Stimulated activated effector memory CD8-positive, alpha-beta T cell treated with anti-CD3 and anti-CD28 coated beads, Interleukin-12 subunit alpha, Interleukin-12 subunit beta, amount 100 ng/mL, for 72 hours (primary cell): ENCODE measurements at regions not wholly inside any gene's neighbourhood (a gene's known extent, or its start where the extent isn't known, plus 50 kb on each side); places are given as distances from the start of the nearest gene placed in this dataset.
A peak's percentile ranks its signal among the peaks of the same experiment; 100 is the strongest.
"Not testable (repeated sequence)": the region's sequence is repeated elsewhere in the genome, so short reads cannot be mapped to it uniquely, and the experiment has no call there.

Source experiments
- ATAC-seq: fragments of 150-1000 bp; cut with Tn5 transposase; 2 replicates; pipeline ENCODE4 v1.10.0; 2021
- DNase-seq, 2 donors: peaks; one replicate each; pipeline ENCODE4 v3.0.0; 2021 to 2022; ENCODE audit warnings: low spot score in 2 of 2
- H3K27ac Mint-ChIP-seq: one replicate; pipeline ENCODE4 v1.8.0; 2022; ENCODE audit warnings: mild to moderate bottlenecking, mixed read lengths
- H3K36me3 Mint-ChIP-seq: one replicate; pipeline ENCODE4 v1.8.0; 2022; ENCODE audit warnings: mild to moderate bottlenecking, mixed read lengths
- H3K4me1 Mint-ChIP-seq: one replicate; pipeline ENCODE4 v1.8.0; 2022; ENCODE audit warnings: mixed read lengths
- H3K4me3 Mint-ChIP-seq: one replicate; pipeline ENCODE4 v1.8.0; 2022; ENCODE audit warnings: mild to moderate bottlenecking, mixed read lengths
- H3K9me3 Mint-ChIP-seq: one replicate; pipeline ENCODE4 v1.8.0; 2022; ENCODE audit warnings: mixed read lengths

DNA sequence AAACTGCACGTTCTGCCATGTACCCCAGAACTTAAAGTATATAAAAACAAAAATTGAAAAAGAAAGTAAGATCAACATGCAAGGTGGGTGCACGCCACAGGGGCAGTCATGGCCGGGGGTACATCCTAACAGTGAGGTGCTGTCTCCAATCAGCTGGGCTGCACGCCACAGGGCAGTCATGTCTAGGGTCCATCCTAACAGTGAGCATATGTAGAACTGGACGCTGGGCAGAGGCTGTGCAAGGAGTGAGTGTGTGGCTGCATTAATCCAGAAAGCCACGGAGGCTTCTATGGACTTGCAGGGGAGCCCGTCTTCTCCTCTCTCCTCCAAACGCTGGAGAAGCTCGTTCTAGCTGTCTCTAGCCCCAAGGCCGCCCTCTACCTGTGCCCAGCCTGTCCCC lies 1105.0 kb downstream of the BRD1 start:
- H3K27ac Mint-ChIP-seq = no peak overlapping the region
- DNase-seq (no peak), ATAC-seq (no peak)
- H3K4me1 Mint-ChIP-seq = no peaks in the 10 kb centered on the region
- H3K4me3 Mint-ChIP-seq = no peak overlapping the region
- H3K36me3 Mint-ChIP-seq = no peaks in the 10 kb centered on the region
- H3K9me3 Mint-ChIP-seq = peaks cover 6% of the 10 kb centered on the region

DNA sequence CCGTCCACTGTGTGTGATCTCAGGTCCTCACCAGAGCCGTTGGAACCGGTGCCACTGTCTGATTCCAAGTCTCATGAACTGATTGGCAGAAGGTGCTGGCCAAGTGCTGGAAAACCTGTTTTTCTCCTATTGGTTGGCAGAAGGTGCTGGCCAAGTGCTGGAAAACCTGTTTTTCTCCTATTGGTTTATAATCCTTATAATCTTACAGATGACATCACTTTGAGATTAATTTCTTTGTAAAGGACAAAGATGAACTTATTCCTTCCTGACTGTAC lies 1106.3 kb downstream of the BRD1 start:
- no peaks in the 10 kb centered on the region for H3K4me1 Mint-ChIP-seq
- DNase-seq = no peak
- H3K9me3 Mint-ChIP-seq = no peaks in the 10 kb centered on the region
- H3K4me3 Mint-ChIP-seq = no peak overlapping the region
- no peak overlapping the region for H3K27ac Mint-ChIP-seq
- no peaks in the 10 kb centered on the region for H3K36me3 Mint-ChIP-seq
- ATAC-seq = no peak

DNA sequence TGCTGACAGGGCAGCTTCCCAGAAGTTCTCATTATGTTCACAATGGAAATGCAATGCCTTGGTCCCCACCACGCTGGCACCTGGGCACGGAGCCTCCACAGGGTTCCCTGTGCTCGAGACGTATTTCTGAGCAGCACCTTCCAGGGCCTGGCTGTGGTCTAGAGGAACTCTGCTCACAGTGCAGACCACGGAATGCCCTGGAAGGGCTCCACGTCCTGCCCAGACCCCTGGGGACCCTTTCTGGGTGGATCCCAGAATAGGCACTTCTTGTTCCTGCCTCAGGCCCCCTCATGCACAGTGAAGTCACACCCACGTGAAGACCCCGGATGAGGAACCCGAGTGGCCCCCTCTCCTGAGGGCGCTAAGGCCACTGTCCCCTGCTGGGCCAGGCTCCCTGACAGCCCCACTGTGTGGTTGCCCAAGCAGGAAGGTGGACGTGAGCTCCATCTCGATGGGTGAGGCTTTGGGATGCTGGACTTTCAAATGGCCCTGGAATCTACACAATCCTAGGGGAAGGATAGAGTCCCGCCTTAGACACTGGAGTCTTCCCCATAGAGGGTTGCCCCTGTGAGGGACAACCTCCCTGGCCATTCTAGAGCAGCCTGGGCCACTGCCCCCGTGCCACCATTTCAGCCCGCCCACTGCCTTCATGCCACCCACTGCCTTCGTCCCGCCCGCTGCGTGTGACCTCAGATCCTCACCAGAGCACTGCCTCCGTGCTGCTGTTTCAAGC lies 1106.8 kb downstream of the BRD1 start:
- H3K4me3 Mint-ChIP-seq = no peak overlapping the region
- H3K27ac Mint-ChIP-seq = no peak overlapping the region
- no peaks in the 10 kb centered on the region for H3K36me3 Mint-ChIP-seq
- no peaks in the 10 kb centered on the region for H3K9me3 Mint-ChIP-seq
- H3K4me1 Mint-ChIP-seq = no peaks in the 10 kb centered on the region
- no peak for DNase-seq
- ATAC-seq = no peak

DNA sequence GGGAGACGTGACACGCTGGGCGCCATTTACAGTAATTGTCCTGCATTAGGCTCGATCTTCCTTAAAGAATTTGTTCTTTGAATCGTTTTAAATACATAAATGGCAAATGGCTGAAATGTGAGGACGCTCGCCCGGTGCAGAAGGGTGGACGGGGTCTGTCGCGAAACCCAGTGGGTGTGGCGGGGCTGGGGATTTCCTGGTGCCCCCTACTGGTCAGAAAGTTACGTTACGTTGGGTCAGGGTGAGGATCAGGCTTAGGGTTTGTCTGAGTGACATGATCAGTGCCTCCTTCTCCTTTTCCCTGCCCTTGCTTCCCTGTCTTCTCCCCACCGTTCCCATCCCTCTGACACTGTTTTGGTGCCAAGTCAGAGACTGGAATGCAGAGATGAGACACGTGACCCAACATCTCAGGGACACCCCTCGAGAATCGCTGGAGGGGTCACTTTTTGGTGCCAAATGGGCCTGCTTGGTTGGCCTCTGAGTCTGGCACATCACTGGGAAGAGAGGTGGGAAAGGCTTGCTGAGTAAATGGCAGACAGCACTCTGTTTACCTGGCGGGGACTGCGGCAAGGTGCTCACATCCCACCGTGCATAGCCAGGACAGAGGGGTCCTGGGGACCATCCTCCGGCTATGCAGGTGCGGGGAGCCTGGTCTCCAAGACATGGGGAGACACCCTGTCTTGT lies 1107.6 kb downstream of the BRD1 start:
- H3K9me3 Mint-ChIP-seq = no peaks in the 10 kb centered on the region
- H3K36me3 Mint-ChIP-seq = no peaks in the 10 kb centered on the region
- no peak overlapping the region for H3K27ac Mint-ChIP-seq
- DNase-seq = no peak
- ATAC-seq = no peak
- no peak overlapping the region for H3K4me3 Mint-ChIP-seq
- H3K4me1 Mint-ChIP-seq = no peaks in the 10 kb centered on the region

DNA sequence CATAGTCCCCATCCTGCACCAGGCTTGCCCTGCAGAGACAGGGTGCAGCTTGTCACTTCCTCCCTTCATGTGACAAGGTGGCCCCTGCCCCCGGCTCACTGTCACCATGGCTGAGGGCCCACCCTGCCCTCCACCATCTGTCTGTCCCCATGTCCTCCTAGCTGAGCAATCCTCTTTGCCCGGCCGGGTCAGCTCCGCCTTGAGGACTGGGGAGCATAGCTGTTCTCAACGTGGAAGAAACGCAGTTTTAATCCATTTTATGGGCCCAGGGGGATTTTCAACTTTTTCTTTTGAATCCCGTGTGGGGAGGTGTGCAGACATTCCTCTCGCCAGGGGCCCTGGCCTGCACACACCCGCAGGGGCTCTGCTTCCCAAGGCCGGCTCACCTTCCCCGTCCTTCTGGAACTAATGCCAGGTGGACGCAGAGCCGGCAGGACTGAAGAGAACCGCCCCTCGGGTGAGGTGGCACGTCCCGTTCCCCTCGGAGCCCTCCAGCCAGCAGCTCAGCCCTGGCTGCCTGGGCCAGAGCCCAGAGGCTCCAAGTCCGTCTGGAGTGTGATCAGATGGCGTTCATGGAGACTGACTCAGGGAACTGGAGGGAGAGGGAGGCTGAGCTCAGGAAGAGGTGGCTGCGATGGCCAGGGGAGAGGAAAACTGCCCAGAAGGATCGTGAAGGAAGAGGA lies 1108.7 kb downstream of the BRD1 start:
- no peak overlapping the region for H3K27ac Mint-ChIP-seq
- H3K36me3 Mint-ChIP-seq = no peaks in the 10 kb centered on the region
- no peak overlapping the region for H3K4me3 Mint-ChIP-seq
- no peaks in the 10 kb centered on the region for H3K4me1 Mint-ChIP-seq
- ATAC-seq (peak; percentile 9), DNase-seq (no peak)
- H3K9me3 Mint-ChIP-seq = no peaks in the 10 kb centered on the region

DNA sequence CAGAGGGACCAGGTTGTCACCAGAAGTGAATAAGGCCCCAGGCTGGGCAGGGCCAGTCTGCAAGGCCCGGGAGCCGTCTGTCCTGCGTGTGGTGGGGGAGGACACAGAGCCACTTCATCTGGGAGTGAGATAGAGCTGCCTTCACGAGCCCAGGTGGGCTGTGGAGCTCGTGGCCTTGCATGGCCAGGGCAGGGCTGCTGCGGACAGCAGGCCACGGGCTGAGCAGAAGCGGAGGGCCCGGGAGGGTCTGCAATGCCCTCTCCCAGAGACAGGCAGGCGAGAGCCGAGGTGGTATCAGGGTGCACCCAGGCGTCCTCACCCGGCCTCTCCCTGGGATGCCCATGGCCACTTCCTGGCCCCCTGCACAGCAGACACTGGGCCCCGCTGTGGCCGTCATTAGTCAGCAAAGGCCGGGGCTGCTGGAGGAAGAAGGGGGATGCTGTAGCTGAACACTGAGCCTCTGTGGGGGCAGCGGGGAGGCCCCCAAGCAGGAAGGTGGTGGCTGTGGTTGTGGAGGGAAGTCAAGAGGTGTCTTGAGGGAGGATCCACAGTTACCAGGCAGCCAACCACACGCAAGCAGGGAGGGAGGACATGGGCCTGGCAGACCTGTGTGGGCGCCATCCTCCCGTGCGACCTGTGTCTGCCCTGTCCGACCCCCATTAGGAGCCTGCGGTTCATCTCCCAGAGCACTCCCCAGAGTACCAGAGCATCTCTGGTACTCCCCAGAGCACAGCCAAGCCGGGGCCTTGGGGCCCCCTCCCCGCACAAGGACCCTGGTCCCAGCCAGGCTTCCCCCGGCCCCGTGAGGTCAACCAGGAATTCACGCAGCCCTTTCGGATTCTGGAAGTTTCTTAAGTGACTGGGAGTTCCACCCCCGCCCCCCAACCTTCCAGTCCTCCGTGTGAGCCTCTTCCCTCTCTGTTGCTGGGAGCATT lies 1109.5 kb downstream of the BRD1 start:
- no peaks in the 10 kb centered on the region for H3K36me3 Mint-ChIP-seq
- H3K4me1 Mint-ChIP-seq = no peaks in the 10 kb centered on the region
- no peaks in the 10 kb centered on the region for H3K9me3 Mint-ChIP-seq
- ATAC-seq (peak; percentile 42), DNase-seq (no peak)
- no peak overlapping the region for H3K27ac Mint-ChIP-seq
- H3K4me3 Mint-ChIP-seq = no peak overlapping the region

DNA sequence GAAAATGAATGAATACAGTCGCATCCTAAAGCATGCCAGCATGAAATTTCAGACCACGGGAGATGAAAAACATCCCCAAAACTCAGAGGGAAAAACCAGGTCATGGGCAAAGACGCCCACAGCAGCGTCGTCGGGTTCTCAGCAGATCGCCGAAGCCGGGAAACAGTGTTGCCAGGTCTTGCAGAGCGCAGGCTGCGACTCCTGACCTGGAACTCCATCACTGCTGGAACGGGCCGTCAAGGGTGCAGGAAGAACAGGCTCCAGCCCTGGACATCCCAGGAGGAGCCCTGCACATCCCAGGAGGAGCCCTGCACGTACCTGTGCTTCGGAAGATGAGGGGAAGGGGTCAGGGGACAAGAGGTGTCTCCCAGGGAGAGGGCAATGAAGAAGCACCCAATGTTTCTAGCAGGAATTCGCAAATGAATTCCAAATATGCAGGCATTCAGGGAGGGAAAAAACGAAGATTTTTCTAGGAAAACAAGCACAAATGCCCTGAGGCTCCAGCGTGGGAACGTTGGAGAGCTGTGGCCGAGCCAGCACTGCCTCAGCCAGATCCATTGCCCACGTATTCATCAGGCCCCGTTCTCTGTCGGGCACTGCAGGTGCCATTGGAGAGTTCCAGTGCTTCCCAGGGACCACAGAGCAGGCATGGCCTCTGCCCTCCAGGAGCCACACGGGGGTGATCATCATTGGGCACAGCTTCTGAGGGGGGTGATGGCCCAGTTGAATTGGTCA lies 1110.4 kb downstream of the BRD1 start:
- no peak for DNase-seq
- H3K36me3 Mint-ChIP-seq = no peaks in the 10 kb centered on the region
- no peak overlapping the region for H3K27ac Mint-ChIP-seq
- no peak for ATAC-seq
- H3K9me3 Mint-ChIP-seq = no peaks in the 10 kb centered on the region
- no peaks in the 10 kb centered on the region for H3K4me1 Mint-ChIP-seq
- no peak overlapping the region for H3K4me3 Mint-ChIP-seq

DNA sequence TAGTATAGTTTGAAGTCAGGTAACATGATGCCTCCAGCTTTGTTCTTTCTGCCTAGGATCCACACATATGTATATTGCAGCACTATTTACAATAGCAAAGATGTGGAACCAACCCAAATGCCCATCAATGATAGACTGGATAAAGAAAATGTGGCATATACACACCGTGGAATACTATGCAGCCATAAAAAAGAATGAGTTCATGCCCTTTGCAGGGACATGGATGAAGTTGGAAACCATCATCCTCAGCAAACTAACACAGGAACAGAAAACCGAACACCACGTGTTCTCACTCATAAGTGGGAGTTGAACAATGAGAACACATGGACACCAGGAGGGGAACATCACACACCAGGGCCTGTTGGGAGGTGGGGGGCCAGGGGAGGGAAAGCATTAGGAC lies 1111.5 kb downstream of the BRD1 start:
- not testable (repeated sequence) for H3K9me3 Mint-ChIP-seq, H3K4me1 Mint-ChIP-seq, ATAC-seq, H3K4me3 Mint-ChIP-seq, H3K36me3 Mint-ChIP-seq, H3K27ac Mint-ChIP-seq, DNase-seq

DNA sequence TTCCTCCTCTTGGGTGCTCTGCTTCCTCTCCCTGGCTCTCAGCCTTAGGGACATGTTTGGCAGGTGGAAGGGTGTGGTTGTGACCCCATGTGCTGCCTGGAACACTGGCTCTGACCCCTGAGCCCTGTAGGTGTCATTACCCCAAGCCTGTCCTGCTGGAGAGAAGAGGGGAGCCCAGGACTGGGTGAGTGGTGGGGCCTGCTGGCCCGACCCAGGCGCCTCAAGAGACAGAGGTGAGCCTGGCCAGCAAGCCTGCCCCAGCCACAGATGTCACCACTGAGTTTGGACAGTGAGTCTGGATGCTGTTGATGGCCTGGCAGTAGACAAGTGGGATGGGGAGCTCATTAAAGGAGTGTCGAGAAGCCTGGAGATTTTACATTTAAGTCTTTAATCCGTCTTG lies 1112.2 kb downstream of the BRD1 start:
- no peak overlapping the region for H3K27ac Mint-ChIP-seq
- no peaks in the 10 kb centered on the region for H3K9me3 Mint-ChIP-seq
- no peak overlapping the region for H3K4me3 Mint-ChIP-seq
- H3K4me1 Mint-ChIP-seq = no peaks in the 10 kb centered on the region
- DNase-seq = no peak
- no peak for ATAC-seq
- no peaks in the 10 kb centered on the region for H3K36me3 Mint-ChIP-seq

DNA sequence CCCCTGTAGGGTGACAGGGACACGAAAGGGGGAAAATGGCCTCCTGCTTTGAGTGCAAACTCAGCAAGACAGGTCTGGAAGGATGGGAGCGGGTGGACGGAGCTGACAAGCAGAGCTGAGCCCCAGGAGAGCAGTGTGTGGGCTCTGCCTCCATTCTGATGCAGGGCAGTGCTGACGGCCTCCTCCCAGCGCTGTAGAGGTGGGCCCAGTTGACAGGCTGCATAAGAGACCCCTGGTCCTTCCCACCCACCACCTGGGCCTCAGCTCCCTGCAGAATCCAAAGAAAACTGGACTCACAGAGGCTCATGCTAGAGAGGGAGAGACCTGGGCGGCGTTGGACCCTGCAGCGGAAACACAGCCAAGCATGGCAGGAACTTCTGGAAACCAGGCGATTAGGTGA lies 1113.4 kb downstream of the BRD1 start:
- H3K4me3 Mint-ChIP-seq = no peak overlapping the region
- H3K9me3 Mint-ChIP-seq = no peaks in the 10 kb centered on the region
- H3K27ac Mint-ChIP-seq = no peak overlapping the region
- no peaks in the 10 kb centered on the region for H3K36me3 Mint-ChIP-seq
- ATAC-seq (no peak), DNase-seq (no peak)
- H3K4me1 Mint-ChIP-seq = no peaks in the 10 kb centered on the region

DNA sequence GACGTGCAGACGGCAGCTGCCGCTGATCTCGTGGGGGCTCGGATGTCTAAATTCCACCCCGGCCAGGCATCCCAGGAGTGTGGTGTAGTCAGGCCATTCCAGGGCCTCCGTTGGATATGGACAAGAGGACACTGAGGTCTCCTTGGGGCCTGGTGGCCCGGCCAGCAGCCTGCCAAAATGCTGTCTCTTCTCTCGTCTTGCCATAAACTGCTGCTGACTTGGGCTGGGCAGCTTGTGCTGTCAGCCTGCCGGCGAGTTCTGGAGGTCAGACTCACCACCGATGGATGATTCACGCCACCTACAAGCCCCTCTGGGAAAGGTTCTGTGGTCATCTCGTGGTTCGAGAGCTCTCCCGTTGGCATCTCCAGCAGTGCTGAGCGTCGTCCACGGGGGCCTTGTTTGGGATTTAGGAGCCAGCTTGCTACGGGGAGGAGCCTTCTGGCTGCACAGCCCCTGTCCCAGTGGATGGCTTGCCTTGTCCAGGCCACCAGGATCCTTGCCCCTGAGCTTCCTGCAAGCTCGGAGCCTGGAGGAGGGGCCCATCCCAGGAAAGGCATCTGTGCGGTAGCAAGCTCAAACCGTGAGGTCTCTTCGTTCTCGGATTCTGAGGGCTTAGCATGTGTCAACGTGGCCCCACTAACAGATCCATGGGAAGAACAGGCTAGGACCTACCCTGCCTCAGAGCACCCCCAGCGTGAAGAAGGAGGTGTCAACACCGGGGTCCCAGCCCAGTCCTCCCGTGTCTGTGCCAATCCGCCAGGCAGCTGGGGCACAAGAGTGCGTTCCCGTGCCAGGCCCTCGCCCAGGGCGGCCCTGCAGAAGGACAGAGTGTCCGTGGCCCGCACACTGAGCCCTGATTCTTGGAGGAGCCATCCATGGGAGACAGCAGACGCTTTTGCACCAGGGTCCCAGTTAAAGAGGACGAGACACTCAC lies 1114.1 kb downstream of the BRD1 start:
- no peaks in the 10 kb centered on the region for H3K9me3 Mint-ChIP-seq
- ATAC-seq = no peak
- DNase-seq = no peak
- no peaks in the 10 kb centered on the region for H3K4me1 Mint-ChIP-seq
- H3K4me3 Mint-ChIP-seq = no peak overlapping the region
- H3K27ac Mint-ChIP-seq = no peak overlapping the region
- H3K36me3 Mint-ChIP-seq = no peaks in the 10 kb centered on the region

DNA sequence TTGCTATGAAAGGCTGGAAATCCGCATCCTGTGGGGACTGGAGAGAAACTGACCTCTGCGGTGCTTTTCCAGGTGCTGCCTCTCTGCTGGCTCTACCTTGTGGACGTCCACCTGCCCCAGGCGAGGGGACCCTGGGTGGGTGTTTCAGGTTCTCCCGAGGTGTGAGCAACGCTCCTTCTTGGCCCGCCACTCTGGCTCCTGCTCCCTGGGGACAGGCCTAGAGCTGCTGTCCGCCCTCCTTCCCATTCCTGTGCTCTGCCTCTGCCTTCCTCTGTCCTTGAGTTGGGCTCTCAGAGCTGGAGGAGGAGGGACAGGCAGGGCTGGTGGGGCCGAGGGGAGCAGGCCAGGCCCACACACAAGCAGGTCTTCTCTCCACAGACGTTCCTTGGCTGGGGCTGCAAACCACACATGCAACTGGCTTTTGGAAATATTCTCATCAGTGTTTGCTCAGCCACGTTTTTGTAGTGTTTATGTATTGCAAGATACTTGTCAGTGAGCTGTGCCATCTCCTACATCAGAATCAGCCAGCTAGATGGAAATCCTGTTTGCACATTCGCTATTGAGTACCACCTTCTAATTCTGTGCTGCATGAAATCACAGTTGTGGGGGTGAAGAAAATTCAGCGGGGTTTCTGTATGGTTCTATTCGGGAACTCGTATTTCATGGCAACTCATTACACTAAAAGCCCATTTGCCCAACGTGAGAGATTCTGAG lies 1115.0 kb downstream of the BRD1 start:
- no peaks in the 10 kb centered on the region for H3K36me3 Mint-ChIP-seq
- no peak overlapping the region for H3K27ac Mint-ChIP-seq
- no peaks in the 10 kb centered on the region for H3K9me3 Mint-ChIP-seq
- no peak overlapping the region for H3K4me3 Mint-ChIP-seq
- no peaks in the 10 kb centered on the region for H3K4me1 Mint-ChIP-seq
- no peak for DNase-seq
- ATAC-seq = no peak

DNA sequence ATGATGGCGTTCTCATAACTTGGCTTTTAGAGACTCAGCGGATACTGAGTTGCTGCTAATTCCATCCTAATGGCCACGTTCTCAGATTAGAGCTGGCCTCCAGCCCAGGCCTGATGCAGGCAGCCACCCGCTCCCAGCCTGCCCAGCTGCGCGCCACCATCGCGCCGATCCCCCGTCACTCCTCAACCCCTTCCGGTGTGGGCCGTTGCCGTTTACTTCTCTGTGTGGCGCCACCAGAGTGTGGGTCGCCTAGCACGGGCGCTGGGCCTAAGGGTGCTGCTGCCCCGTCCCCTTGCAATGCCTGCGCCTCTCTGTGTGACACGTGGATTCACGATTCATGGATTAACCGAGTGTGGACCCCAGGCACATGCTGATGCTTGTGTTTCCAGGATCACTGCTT lies 1116.0 kb downstream of the BRD1 start:
- H3K4me3 Mint-ChIP-seq = no peak overlapping the region
- H3K4me1 Mint-ChIP-seq = no peaks in the 10 kb centered on the region
- DNase-seq (no peak), ATAC-seq (no peak)
- no peaks in the 10 kb centered on the region for H3K9me3 Mint-ChIP-seq
- no peak overlapping the region for H3K27ac Mint-ChIP-seq
- no peaks in the 10 kb centered on the region for H3K36me3 Mint-ChIP-seq
